Type B pancreatic cell (in vitro differentiated cells): ENCODE measurements at regions not wholly inside any gene's neighbourhood (a gene's known extent, or its start where the extent isn't known, plus 50 kb on each side); places are given as distances from the start of the nearest gene placed in this dataset. TPM values are rescaled to one million over a fixed set of nuclear protein-coding genes. Genes with fewer than 3 reads are reported as not detected.

Experiments used
- DNase-seq: peaks from one replicate; pipeline ENCODE4 v3.0.0; 2021; ENCODE audit warnings: mixed read lengths; ENCODE audit not compliant: unreplicated experiment; ENCODE audit errors: extremely low spot score
- H3K27ac Mint-ChIP-seq: 2 replicates; pipeline ENCODE4 v1.8.0; 2021; ENCODE audit warnings: mild to moderate bottlenecking, mixed read lengths
- H3K27me3 Mint-ChIP-seq: 2 replicates; pipeline ENCODE4 v1.8.0; 2021; ENCODE audit warnings: mixed read lengths
- H3K36me3 Mint-ChIP-seq: 2 replicates; pipeline ENCODE4 v1.8.0; 2021; ENCODE audit warnings: mixed read lengths
- H3K4me1 Mint-ChIP-seq: one replicate; pipeline ENCODE4 v1.8.0; 2021; ENCODE audit warnings: mixed read lengths; ENCODE audit not compliant: unreplicated experiment
- H3K4me3 Mint-ChIP-seq: 2 replicates; pipeline ENCODE4 v1.8.0; 2021; ENCODE audit warnings: mild to moderate bottlenecking, mixed read lengths
- H3K9me3 Mint-ChIP-seq: 2 replicates; pipeline ENCODE4 v1.8.0; 2021; ENCODE audit warnings: mixed read lengths
- microRNA-seq: library from miRNA; unstranded; fragments of <30 nt; microRNA quantifications from one replicate; pipeline ENCODE4, GENCODE V29; 2020
- TF ChIP-seq, protein P1 (sequence below): fragments of 200-600 bp; sonication (generic); conservative IDR thresholded peaks from 2 replicates; pipeline ENCODE4 v1.5.0; 2021; ENCODE audit warnings: antibody characterized with exemption, mild to moderate bottlenecking

DNA sequence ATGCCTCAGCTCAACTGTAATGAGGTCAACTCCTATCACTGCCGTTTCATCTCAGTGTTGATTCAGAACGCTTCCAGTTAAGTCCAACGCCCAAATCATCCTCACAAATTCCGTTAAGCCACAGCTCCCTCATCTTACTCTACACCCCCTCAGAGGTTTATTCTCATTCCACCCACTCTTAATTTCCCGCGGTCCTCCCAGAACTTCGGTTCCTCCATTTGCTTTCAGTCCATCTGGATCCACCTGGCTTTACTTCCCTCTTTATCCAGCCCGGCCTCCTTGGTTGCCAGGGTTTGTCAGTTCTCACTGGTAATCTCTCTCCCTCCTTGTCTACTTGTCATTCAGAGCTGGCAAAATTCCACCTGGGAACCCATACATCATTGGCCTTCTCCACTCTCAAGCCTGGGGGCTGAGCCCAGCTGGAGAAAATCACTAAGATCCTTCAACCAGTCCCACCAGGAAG lies 51.3 kb upstream of the RUNX1 start:
- TF ChIP-seq, protein P1, sequence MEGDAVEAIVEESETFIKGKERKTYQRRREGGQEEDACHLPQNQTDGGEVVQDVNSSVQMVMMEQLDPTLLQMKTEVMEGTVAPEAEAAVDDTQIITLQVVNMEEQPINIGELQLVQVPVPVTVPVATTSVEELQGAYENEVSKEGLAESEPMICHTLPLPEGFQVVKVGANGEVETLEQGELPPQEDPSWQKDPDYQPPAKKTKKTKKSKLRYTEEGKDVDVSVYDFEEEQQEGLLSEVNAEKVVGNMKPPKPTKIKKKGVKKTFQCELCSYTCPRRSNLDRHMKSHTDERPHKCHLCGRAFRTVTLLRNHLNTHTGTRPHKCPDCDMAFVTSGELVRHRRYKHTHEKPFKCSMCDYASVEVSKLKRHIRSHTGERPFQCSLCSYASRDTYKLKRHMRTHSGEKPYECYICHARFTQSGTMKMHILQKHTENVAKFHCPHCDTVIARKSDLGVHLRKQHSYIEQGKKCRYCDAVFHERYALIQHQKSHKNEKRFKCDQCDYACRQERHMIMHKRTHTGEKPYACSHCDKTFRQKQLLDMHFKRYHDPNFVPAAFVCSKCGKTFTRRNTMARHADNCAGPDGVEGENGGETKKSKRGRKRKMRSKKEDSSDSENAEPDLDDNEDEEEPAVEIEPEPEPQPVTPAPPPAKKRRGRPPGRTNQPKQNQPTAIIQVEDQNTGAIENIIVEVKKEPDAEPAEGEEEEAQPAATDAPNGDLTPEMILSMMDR = no peak
- Mint-ChIP-seq H3K9me3 (no peaks in the 10 kb centered on the region), H3K4me1 (no peaks in the 10 kb centered on the region), H3K27me3 (no peaks in the 10 kb centered on the region), H3K36me3 (no peaks in the 10 kb centered on the region), H3K4me3 (no peak overlapping the region), H3K27ac (no peak overlapping the region)
- DNase-seq = no peak

GRCh38 chr21:35099310-35099709 lies 50.2 kb upstream of the RUNX1 start:
- no peaks in the 10 kb centered on the region for H3K4me1 Mint-ChIP-seq
- no peaks in the 10 kb centered on the region for H3K27me3 Mint-ChIP-seq
- H3K4me3 Mint-ChIP-seq = no peak overlapping the region
- H3K9me3 Mint-ChIP-seq = peaks cover 2% of the 10 kb centered on the region
- TF ChIP-seq, protein P1 = no peak
- no peak overlapping the region for H3K27ac Mint-ChIP-seq
- no peaks in the 10 kb centered on the region for H3K36me3 Mint-ChIP-seq
- DNase-seq = no peak

Small RNAs in the stretch of these regions (microRNA-seq; reads per million reads assigned to microRNA genes)
- gene MIR802 = not detected
